ENCODE measurements at regions not wholly inside any gene's neighbourhood (a gene's known extent, or its start where the extent isn't known, plus 50 kb on each side); places are given as distances from the start of the nearest gene placed in this dataset.

DNA sequence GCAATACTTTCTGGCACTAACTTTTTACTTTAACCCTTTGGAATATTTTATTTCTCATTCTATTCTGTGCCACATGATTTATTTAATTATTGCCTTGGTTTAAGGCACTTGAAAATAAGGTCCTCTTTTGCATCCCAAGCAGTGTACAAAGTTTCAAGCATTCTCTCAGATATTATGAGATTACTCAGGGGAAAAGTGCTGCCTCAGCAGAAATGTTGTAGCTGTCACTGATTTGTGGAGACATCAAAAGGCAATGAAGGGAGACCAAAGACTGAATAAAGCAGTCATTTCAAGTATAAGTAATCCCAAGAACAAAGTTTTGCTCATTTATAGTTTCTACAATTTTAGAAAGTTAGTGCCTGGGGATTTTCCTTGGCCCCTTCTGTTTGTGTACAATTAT, 253.0 kb downstream of the RNF144B start:
- intact Hi-C loops (cut with micrococcal nuclease), result no loop called here
- Histone ChIP-seq H3K9ac (replicated peaks; ENCODE audit: extremely low read depth, insufficient read depth, low read length) (no peak overlapping the region), H3K9me3 (replicated peaks; ENCODE audit: control insufficient read depth, insufficient read depth, low read length) (no peaks in the 10 kb centered on the region), H3K4me1 (ENCODE audit: control insufficient read depth, extremely low read depth, insufficient read depth, low read length) (no peaks in the 10 kb centered on the region), H3K9me1 (replicated peaks; ENCODE audit: control insufficient read depth, extremely low read depth, insufficient read depth, low read length) (no peaks in the 10 kb centered on the region), H3K27me3 (ENCODE audit: control insufficient read depth in 2 of 2, insufficient read depth in 2 of 2, low read length in 2 of 2) (no peaks in the 10 kb centered on the region), H4K20me1 (replicated peaks; ENCODE audit: control insufficient read depth, extremely low read depth, insufficient read depth, low read length) (no peaks in the 10 kb centered on the region), H3K79me2 (ENCODE audit: control insufficient read depth, insufficient read depth, low read length) (no peaks in the 10 kb centered on the region), H3K4me2 (ENCODE audit: insufficient read depth, low read length) (no peak overlapping the region), H2AFZ (ENCODE audit: low read depth, low read length) (no peak overlapping the region), H3K36me3 (ENCODE audit: control insufficient read depth in 2 of 2, extremely low read depth in 1 of 2, insufficient read depth in 2 of 2, low read length in 2 of 2) (no peaks in the 10 kb centered on the region), H3K4me3 (replicated peaks in 1 of 3; ENCODE audit: insufficient read depth in 1 of 3, low read depth in 1 of 3, low read length in 3 of 3) (no peak overlapping the region), H3K27ac (ENCODE audit: insufficient read depth, low read depth, low read length) (no peak overlapping the region)
- no TSS peak for BruUV-seq (replicated peaks)
- dilution Hi-C loops (cut with MboI; ENCODE audit: extremely low pct_ligation_motif_present, low sequenced_read_pairs), result no loop called here
- ChIA-PET POLR2A (no interaction called here), CTCF (no interaction called here)
- no peak for FAIRE-seq
- TF ChIP-seq EZH2 (IDR thresholded peaks at IDR 0.05; ENCODE audit: borderline replicate concordance, low read depth, low read length, severe bottlenecking) (no peak), JUN (IDR thresholded peaks at IDR 0.05; ENCODE audit: borderline replicate concordance, insufficient read depth, insufficient read length, low read depth) (no peak), POLR2AphosphoS5 (IDR thresholded peaks at IDR 0.05; ENCODE audit: insufficient read depth, low read depth, low read length) (no peak), FOS (IDR thresholded peaks at IDR 0.05; ENCODE audit: borderline replicate concordance, insufficient read depth, low read length) (no peak), GATA2 (IDR thresholded peaks at IDR 0.05; ENCODE audit: insufficient read depth, insufficient read length, low read depth, low read length) (no peak), MYC (IDR thresholded peaks at IDR 0.05; ENCODE audit: low read depth, low read length) (no peak), POLR2A (IDR thresholded peaks at IDR 0.05; ENCODE audit: low read depth, low read length) (no peak)
- TF ChIP-seq, protein P1, sequence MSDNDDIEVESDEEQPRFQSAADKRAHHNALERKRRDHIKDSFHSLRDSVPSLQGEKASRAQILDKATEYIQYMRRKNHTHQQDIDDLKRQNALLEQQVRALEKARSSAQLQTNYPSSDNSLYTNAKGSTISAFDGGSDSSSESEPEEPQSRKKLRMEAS (IDR thresholded peaks at IDR 0.05; ENCODE audit: insufficient read depth, insufficient read length), result no peak
- TF ChIP-seq, protein P2, sequence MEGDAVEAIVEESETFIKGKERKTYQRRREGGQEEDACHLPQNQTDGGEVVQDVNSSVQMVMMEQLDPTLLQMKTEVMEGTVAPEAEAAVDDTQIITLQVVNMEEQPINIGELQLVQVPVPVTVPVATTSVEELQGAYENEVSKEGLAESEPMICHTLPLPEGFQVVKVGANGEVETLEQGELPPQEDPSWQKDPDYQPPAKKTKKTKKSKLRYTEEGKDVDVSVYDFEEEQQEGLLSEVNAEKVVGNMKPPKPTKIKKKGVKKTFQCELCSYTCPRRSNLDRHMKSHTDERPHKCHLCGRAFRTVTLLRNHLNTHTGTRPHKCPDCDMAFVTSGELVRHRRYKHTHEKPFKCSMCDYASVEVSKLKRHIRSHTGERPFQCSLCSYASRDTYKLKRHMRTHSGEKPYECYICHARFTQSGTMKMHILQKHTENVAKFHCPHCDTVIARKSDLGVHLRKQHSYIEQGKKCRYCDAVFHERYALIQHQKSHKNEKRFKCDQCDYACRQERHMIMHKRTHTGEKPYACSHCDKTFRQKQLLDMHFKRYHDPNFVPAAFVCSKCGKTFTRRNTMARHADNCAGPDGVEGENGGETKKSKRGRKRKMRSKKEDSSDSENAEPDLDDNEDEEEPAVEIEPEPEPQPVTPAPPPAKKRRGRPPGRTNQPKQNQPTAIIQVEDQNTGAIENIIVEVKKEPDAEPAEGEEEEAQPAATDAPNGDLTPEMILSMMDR (IDR thresholded peaks at IDR 0.05; ENCODE audit: extremely low read depth in 1 of 2, insufficient read depth in 1 of 2, low read depth in 1 of 2, low read length in 2 of 2), result no peak
- DNase-seq (ENCODE audit: low read depth, low spot score), result no peak

All from endothelial cell of umbilical vein (primary cell).